ENCODE measurements at regions not wholly inside any gene's neighbourhood (a gene's known extent, or its start where the extent isn't known, plus 50 kb on each side); places are given as distances from the start of the nearest gene placed in this dataset.

GRCh38 chr3:27656790-27657189 is 65.3 kb downstream of the EOMES start:
- no peak overlapping the region for H3K4me3 Mint-ChIP-seq (ENCODE audit: unreplicated experiment)
- no peak for DNase-seq
- TF ChIP-seq CTCF (IDR thresholded peaks at IDR 0.05; ENCODE audit: partially characterized antibody, unreplicated experiment) = no peak
- no peak overlapping the region for H3K27ac Mint-ChIP-seq (ENCODE audit: unreplicated experiment)
- H3K4me1 Mint-ChIP-seq (ENCODE audit: low read depth, unreplicated experiment) = no peaks in the 10 kb centered on the region
- H3K27me3 Mint-ChIP-seq (ENCODE audit: unreplicated experiment) = no peaks in the 10 kb centered on the region
- no peaks in the 10 kb centered on the region for H3K36me3 Mint-ChIP-seq (ENCODE audit: unreplicated experiment)
- H3K9me3 Mint-ChIP-seq (ENCODE audit: unreplicated experiment) = no peaks in the 10 kb centered on the region

- no peak for TF ChIP-seq CTCF (IDR thresholded peaks at IDR 0.05; ENCODE audit: partially characterized antibody, unreplicated experiment)
- no peaks in the 10 kb centered on the region for H3K27me3 Mint-ChIP-seq (ENCODE audit: unreplicated experiment)
- H3K4me3 Mint-ChIP-seq (ENCODE audit: unreplicated experiment) = no peak overlapping the region
- no peak for DNase-seq
- no peaks in the 10 kb centered on the region for H3K4me1 Mint-ChIP-seq (ENCODE audit: low read depth, unreplicated experiment)
- no peaks in the 10 kb centered on the region for H3K9me3 Mint-ChIP-seq (ENCODE audit: unreplicated experiment)
- no peaks in the 10 kb centered on the region for H3K36me3 Mint-ChIP-seq (ENCODE audit: unreplicated experiment)
- H3K27ac Mint-ChIP-seq (ENCODE audit: unreplicated experiment) = no peak overlapping the region
These were observed 66.6 kb downstream of the EOMES start for GRCh38 chr3:27655547-27655946.

- no peak overlapping the region for H3K4me3 Mint-ChIP-seq (ENCODE audit: unreplicated experiment)
- no peak overlapping the region for H3K27ac Mint-ChIP-seq (ENCODE audit: unreplicated experiment)
- H3K9me3 Mint-ChIP-seq (ENCODE audit: unreplicated experiment) = no peaks in the 10 kb centered on the region
- no peaks in the 10 kb centered on the region for H3K27me3 Mint-ChIP-seq (ENCODE audit: unreplicated experiment)
- no peaks in the 10 kb centered on the region for H3K36me3 Mint-ChIP-seq (ENCODE audit: unreplicated experiment)
- no peak for DNase-seq
- H3K4me1 Mint-ChIP-seq (ENCODE audit: low read depth, unreplicated experiment) = no peaks in the 10 kb centered on the region
- no peak for TF ChIP-seq CTCF (IDR thresholded peaks at IDR 0.05; ENCODE audit: partially characterized antibody, unreplicated experiment)
These were observed 68.1 kb downstream of the EOMES start for GRCh38 chr3:27653803-27654558.

GRCh38 chr3:27649277-27649676 is 72.8 kb downstream of the EOMES start:
- H3K27ac Mint-ChIP-seq (ENCODE audit: unreplicated experiment) = no peak overlapping the region
- no peak overlapping the region for H3K4me3 Mint-ChIP-seq (ENCODE audit: unreplicated experiment)
- DNase-seq = no peak
- no peak for TF ChIP-seq CTCF (IDR thresholded peaks at IDR 0.05; ENCODE audit: partially characterized antibody, unreplicated experiment)
- H3K4me1 Mint-ChIP-seq (ENCODE audit: low read depth, unreplicated experiment) = no peaks in the 10 kb centered on the region
- H3K36me3 Mint-ChIP-seq (ENCODE audit: unreplicated experiment) = no peaks in the 10 kb centered on the region
- no peaks in the 10 kb centered on the region for H3K9me3 Mint-ChIP-seq (ENCODE audit: unreplicated experiment)
- H3K27me3 Mint-ChIP-seq (ENCODE audit: unreplicated experiment) = no peaks in the 10 kb centered on the region

- DNase-seq = no peak
- no peaks in the 10 kb centered on the region for H3K9me3 Mint-ChIP-seq (ENCODE audit: unreplicated experiment)
- no peak for TF ChIP-seq CTCF (IDR thresholded peaks at IDR 0.05; ENCODE audit: partially characterized antibody, unreplicated experiment)
- no peaks in the 10 kb centered on the region for H3K27me3 Mint-ChIP-seq (ENCODE audit: unreplicated experiment)
- H3K27ac Mint-ChIP-seq (ENCODE audit: unreplicated experiment) = no peak overlapping the region
- peaks cover 3% of the 10 kb centered on the region for H3K4me1 Mint-ChIP-seq (ENCODE audit: low read depth, unreplicated experiment)
- no peak overlapping the region for H3K4me3 Mint-ChIP-seq (ENCODE audit: unreplicated experiment)
- no peaks in the 10 kb centered on the region for H3K36me3 Mint-ChIP-seq (ENCODE audit: unreplicated experiment)
These were observed 75.2 kb downstream of the EOMES start for GRCh38 chr3:27646896-27647295.

All from glutamatergic neuron (in vitro differentiated cells).